ENCODE measurements at regions not wholly inside any gene's neighbourhood (a gene's known extent, or its start where the extent isn't known, plus 50 kb on each side); places are given as distances from the start of the nearest gene placed in this dataset.

- TF ChIP-seq CTCF (IDR thresholded peaks at IDR 0.05), result no peak
- TF ChIP-seq EP300 (IDR thresholded peaks at IDR 0.05), result no peak
- TF ChIP-seq POLR2A (IDR thresholded peaks at IDR 0.05), result no peak
These were observed 175.9 kb upstream of the KCND3 start for GRCh38 chr1:112165375-112165774.
